Endodermal cell (in vitro differentiated cells): ENCODE measurements at regions not wholly inside any gene's neighbourhood (a gene's known extent, or its start where the extent isn't known, plus 50 kb on each side); places are given as distances from the start of the nearest gene placed in this dataset.

Source experiments
- DNase-seq: peaks from one replicate; pipeline ENCODE4 v3.0.0-alpha.2; 2017
- H3K27ac ChIP-seq: 2 replicates; pipeline ENCODE4 v1.5.1; 2013; ENCODE audit warnings: mild to moderate bottlenecking, low read depth, low read length, moderate library complexity
- H3K27me3 ChIP-seq: 2 replicates; pipeline ENCODE4 v1.6.1; 2013; ENCODE audit warnings: mild to moderate bottlenecking, low read length, moderate library complexity; ENCODE audit not compliant: insufficient read depth, control insufficient read depth, poor library complexity, severe bottlenecking
- H3K36me3 ChIP-seq: 2 replicates; pipeline ENCODE4 v1.7.0; 2013; ENCODE audit warnings: mild to moderate bottlenecking, low read length, moderate library complexity; ENCODE audit not compliant: control insufficient read depth, insufficient read depth
- H3K4me1 ChIP-seq: one replicate; pipeline ENCODE4 v1.7.0; 2013; ENCODE audit warnings: low read length; ENCODE audit not compliant: control insufficient read depth, insufficient read depth
- H3K4me3 ChIP-seq: 2 replicates; pipeline ENCODE4 v1.5.1; 2013; ENCODE audit warnings: mild to moderate bottlenecking, low read length, moderate library complexity
- H3K9ac ChIP-seq: 2 replicates; pipeline ENCODE4 v1.6.1; 2013; ENCODE audit warnings: mild to moderate bottlenecking, low read length, moderate library complexity; ENCODE audit not compliant: poor library complexity, severe bottlenecking; ENCODE audit errors: extremely low read depth
- H3K9me3 ChIP-seq: 2 replicates; pipeline ENCODE4 v1.6.1; 2013; ENCODE audit warnings: mild to moderate bottlenecking, low read length, moderate library complexity; ENCODE audit not compliant: control insufficient read depth
- H3K27ac Mint-ChIP-seq: 2 replicates; pipeline ENCODE4 v1.8.0; 2020; ENCODE audit warnings: mixed read lengths
- H3K27me3 Mint-ChIP-seq: 2 replicates; pipeline ENCODE4 v1.8.0; 2021; ENCODE audit warnings: mild to moderate bottlenecking, mixed read lengths; ENCODE audit not compliant: insufficient read depth
- H3K36me3 Mint-ChIP-seq: 2 replicates; pipeline ENCODE4 v1.8.0; 2020; ENCODE audit warnings: low read depth, mixed read lengths
- H3K4me1 Mint-ChIP-seq: 2 replicates; pipeline ENCODE4 v1.8.0; 2020; ENCODE audit warnings: mixed read lengths
- H3K4me3 Mint-ChIP-seq: 2 replicates; pipeline ENCODE4 v1.8.0; 2020; ENCODE audit warnings: mild to moderate bottlenecking, moderate library complexity, mixed read lengths
- H3K9me3 Mint-ChIP-seq: 2 replicates; pipeline ENCODE4 v1.8.0; 2020; ENCODE audit warnings: mild to moderate bottlenecking, mixed read lengths
- CTCF ChIP-seq: fragments of 200-600 bp; sonication (generic); conservative IDR thresholded peaks from 2 replicates; pipeline ENCODE4 v1.5.0; 2021; ENCODE audit warnings: antibody characterized with exemption, mild to moderate bottlenecking
- WGBS, 2 experiments: methylation state at CpG; one replicate each; pipeline versions ENCODE4 v1.1.5 to v1.1.7; 2013; ENCODE audit warnings: missing lambda C conversion rate in 2 of 2, mixed read lengths in 1 of 2; ENCODE audit not compliant: insufficient coverage in 1 of 2, insufficient read length in 1 of 2; 5-methylcytosine and 5-hydroxymethylcytosine counted together

- no peak for TF ChIP-seq CTCF
- no peak overlapping the region for H3K27ac Mint-ChIP-seq
- peaks cover 12% of the 10 kb centered on the region for H3K4me1 Mint-ChIP-seq
- H3K27me3 Mint-ChIP-seq, result no peaks in the 10 kb centered on the region
- no peaks in the 10 kb centered on the region for H3K36me3 ChIP-seq
- H3K27ac ChIP-seq, result no peak overlapping the region
- H3K4me1 ChIP-seq, result no peaks in the 10 kb centered on the region
- no peaks in the 10 kb centered on the region for H3K9me3 Mint-ChIP-seq
- 97 to 100% methylated on average over 1 to 8 of the region's 8 CpGs for WGBS, 2 experiments
- DNase-seq, result no peak
- H3K27me3 ChIP-seq, result no peaks in the 10 kb centered on the region
- H3K9me3 ChIP-seq, result no peaks in the 10 kb centered on the region
- H3K4me3 ChIP-seq, result no peak overlapping the region
- no peak overlapping the region for H3K9ac ChIP-seq
- H3K4me3 Mint-ChIP-seq, result no peak overlapping the region
- H3K36me3 Mint-ChIP-seq, result no peaks in the 10 kb centered on the region
These were observed 386.1 kb downstream of the ACTL7B start for GRCh38 chr9:108469654-108470053.

DNA sequence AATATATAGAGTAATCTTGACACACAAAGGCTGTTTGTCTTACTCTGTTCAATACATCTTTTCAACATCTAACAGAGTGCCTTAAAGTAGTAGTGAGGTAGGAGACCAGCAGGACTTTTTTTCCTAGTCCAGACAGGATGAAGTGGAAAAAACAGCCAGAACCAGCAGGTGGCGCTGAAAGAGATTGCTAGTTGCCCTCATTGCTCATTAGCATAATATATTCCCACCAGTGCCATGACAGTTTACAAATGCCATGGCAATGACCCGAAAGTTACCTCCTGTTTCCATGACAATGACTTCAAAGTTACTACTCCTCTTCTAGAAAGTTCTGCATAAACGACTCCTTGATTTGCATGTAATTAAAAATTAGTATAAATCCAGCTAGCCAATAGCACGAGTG, 387.4 kb downstream of the ACTL7B start:
- Histone ChIP-seq H3K4me1 (no peaks in the 10 kb centered on the region), H3K9me3 (no peaks in the 10 kb centered on the region), H3K9ac (no peak overlapping the region), H3K36me3 (no peaks in the 10 kb centered on the region), H3K27me3 (peaks cover 8% of the 10 kb centered on the region), H3K4me3 (no peak overlapping the region), H3K27ac (no peak overlapping the region)
- WGBS, 2 experiments, result 83% methylated on average over 1 to 4 of the region's 4 CpGs
- Mint-ChIP-seq H3K4me1 (peaks cover 4% of the 10 kb centered on the region), H3K27me3 (peaks cover 2% of the 10 kb centered on the region), H3K4me3 (no peak overlapping the region), H3K9me3 (no peaks in the 10 kb centered on the region), H3K36me3 (no peaks in the 10 kb centered on the region), H3K27ac (no peak overlapping the region)
- peak; percentile 87 for DNase-seq
- TF ChIP-seq CTCF, result peak; percentile 79

DNA sequence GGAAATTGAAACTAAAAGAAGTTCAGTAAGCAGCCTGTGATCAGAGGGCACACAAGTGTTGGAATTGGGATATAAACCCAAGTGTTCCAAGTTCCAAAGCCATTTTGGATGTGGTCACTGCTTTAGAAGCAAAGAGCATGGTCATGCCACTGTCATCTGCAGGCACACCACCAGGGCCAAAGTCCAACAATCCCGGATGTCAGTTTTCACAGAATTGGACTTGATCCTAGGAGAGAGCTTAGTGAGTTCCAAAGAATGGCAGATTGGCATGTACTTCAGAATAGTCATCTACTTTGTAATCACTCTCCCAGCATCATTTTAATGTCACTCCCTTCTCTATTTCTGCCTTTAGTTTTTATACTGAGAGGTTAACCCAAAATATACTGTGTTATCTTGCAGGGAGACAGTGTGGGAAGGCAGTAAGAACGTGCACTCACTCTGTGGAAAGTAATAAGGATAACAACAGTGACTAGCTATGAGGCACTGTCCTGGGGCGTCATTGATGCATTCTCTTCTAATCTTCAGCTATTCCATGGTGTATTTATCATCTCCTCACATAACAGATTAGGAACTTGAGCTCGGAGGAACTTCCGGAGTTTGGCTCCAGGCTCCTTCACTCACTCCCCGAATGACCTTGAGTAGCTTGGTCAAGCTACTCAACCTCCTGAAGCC, 388.0 kb downstream of the ACTL7B start:
- H3K9me3 ChIP-seq, result no peaks in the 10 kb centered on the region
- WGBS, 2 experiments, result 89 to 91% methylated on average over 5 to 6 of the region's 6 CpGs
- H3K27ac ChIP-seq, result no peak overlapping the region
- no peaks in the 10 kb centered on the region for H3K36me3 ChIP-seq
- Mint-ChIP-seq H3K36me3 (no peaks in the 10 kb centered on the region), H3K4me1 (no peaks in the 10 kb centered on the region), H3K4me3 (no peak overlapping the region), H3K9me3 (no peaks in the 10 kb centered on the region), H3K27ac (no peak overlapping the region), H3K27me3 (peaks cover 3% of the 10 kb centered on the region)
- no peaks in the 10 kb centered on the region for H3K4me1 ChIP-seq
- peaks cover 8% of the 10 kb centered on the region for H3K27me3 ChIP-seq
- H3K4me3 ChIP-seq, result no peak overlapping the region
- no peak for DNase-seq
- no peak overlapping the region for H3K9ac ChIP-seq
- no peak for TF ChIP-seq CTCF
